ENCODE measurements at regions not wholly inside any gene's neighbourhood (a gene's known extent, or its start where the extent isn't known, plus 50 kb on each side); places are given as distances from the start of the nearest gene placed in this dataset.

DNA sequence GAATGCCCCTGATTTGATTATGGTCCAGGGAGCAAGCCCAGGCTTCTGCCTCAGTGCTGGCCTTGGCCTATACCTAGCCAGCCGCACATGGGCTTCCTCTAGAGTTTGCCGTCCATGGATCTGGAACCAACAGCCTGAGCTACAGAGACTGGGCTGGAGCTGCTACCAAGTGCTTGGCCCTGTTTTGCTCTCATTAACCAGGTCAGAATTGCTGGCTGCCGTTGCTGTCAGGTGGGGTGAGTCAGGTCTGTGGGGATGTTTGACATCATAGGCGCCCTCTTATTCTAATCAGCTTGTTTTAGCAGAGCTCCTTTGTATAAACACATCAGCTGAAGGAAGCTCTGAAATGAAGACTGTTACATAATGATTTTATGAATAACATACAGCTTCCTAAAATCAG, 83.1 kb upstream of the PHACTR2 start:
- DNase-seq = no peak

DNA sequence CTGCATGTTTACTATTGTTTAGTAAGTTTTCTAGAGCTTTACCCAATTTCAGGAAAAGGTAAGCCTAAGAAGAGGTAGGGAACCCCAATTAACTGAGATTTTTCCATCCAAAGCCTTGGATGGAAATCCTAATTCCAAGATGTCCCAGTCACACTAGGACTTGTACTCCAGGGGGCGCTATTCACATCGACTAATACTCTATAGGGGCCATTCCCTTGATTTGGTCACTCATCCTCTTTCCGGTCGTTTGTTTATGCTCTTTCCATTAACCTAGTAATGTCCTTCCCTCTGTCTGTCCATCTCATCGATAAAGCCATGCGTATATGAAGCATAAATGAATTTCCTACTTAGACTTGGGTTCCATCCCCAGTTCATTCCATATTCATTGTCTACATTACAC, 80.8 kb upstream of the FUCA2 start:
- DNase-seq = no peak

- no peak for DNase-seq
Measured at GRCh38 chr6:143591441-143591840, 79.9 kb upstream of the FUCA2 start.

DNA sequence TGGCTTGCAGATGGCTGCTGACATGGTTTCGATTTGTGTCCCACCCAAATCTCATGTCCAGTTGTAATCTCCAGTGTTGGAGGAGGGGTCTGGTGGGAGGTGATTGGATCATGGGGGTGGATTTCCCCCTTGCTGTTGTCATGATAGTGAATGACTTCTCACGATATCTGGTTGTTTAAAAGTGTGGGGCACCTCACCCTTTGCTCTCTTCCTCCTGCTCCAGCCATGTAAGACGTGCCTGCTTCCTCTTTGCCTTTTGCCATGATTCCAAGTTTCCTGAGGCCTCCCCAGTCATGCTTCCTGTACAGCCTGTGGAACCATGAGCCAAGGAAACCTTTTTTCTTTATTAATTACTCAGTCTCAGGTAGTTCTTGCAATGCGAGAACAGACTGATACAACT, 77.6 kb upstream of the FUCA2 start:
- DNase-seq = no peak

- DNase-seq = no peak
Measured at GRCh38 chr6:143586557-143586956, 75.0 kb upstream of the FUCA2 start.

DNA sequence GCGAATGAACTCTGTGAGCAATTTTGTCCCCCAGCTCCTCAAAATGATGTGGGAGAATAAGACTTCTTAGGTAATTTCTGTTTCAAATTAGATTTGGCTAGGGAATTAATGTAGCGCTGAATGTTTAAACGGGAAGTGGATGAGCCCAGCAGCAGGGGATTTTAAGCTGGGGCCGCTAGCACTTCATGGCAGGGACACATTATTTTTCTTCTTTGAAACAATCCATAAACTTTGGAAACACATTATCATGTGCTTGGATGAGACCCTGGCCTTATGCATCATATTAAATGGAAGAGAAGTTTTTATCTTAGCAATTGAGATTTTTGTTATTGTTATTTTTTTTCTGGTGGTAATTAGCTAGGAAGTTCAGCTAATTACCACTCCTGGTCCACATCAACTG, 74.2 kb upstream of the FUCA2 start:
- DNase-seq = no peak

DNA sequence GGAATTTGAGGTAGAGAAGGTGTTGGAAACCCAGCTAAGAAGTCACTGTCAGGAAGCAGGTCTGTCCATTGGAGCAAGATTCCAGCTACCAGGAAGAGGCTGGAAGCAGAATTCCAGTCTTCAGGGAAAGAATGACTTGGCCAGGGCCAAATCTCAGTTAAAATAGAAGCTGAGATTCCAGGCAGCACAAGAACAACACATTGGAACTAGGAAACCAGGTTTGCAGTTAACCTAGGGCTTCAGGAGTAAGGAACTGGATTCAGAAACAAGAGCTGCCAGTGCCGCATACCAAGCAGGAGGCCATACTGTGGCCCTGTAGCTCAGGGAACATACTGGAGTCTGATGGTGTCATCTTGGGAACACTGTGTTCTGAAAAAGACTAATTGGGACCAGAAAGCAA, 73.7 kb upstream of the FUCA2 start:
- DNase-seq = no peak

GRCh38 chr6:143583542-143584327, 72.2 kb upstream of the FUCA2 start:
- no peak for DNase-seq

GRCh38 chr6:143581835-143582480, 70.4 kb upstream of the FUCA2 start:
- no peak for DNase-seq

DNA sequence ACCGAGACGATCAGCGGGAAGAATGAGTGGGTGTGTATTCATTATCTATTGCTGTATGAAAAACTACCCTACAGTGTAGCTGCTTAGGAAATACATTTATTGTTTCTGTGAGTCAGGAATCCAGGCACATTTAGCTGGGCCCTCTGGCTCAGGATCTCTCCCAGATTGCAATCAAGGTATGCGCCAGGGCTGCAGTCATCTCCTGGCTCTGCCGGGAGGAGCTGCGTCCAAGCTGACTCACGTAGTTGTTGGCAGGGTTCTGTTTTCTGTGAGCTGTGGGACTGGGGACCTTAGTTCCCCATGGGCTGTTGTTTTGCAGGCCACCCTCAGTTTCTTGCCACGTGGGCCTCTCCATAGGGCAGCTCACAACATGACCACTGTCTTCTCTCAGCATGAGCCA, 68.2 kb upstream of the FUCA2 start:
- no peak for DNase-seq

- DNase-seq = no peak
Measured at GRCh38 chr6:143578054-143578453, 66.5 kb upstream of the FUCA2 start.

DNA sequence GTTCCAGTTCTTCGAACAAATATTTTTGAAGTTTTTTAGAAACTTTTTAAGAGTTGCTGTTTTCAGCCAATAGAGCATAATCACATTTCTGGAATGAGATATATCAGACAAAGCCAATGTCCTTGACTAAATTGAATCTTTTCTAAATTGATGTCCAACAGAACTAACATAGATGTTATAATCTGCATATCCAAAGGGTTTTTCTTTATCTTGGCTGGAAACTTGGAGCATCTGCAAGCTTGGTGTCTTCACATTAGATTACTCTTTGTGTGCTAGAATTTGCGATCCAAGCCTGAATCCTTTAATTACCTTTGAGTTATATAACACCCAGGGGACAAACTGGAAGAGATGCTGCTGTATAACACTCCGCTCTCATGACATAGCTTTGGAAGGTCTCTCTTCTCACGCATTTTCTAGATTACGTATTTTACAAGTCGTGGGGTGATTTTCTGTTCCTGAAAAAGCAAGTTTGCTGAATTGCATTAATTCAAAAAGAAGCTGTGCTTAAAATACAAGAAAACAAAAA, 64.4 kb upstream of the FUCA2 start:
- no peak for DNase-seq

DNA sequence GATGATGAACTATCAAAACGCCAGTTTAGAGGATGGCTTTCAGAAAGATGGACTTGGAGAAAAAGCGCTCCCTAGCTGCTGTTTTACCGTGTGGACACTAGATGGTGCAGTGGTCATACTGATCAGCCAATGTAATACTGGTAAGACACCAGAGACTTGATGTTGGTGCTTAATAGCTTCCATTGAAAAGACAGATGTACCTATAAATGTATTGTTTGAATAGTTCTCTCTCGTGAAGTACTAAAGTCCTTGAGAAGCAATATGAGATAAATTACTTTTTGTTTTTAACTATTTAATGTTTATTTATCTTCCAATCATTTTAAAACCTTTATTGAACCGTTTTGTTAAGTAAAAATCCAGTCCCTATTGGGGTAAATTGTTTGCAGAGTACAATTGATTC, 63.9 kb upstream of the FUCA2 start:
- peak; percentile 56 for DNase-seq

- DNase-seq = no peak
Measured at GRCh38 chr6:143570147-143570853, 58.8 kb upstream of the FUCA2 start.

DNA sequence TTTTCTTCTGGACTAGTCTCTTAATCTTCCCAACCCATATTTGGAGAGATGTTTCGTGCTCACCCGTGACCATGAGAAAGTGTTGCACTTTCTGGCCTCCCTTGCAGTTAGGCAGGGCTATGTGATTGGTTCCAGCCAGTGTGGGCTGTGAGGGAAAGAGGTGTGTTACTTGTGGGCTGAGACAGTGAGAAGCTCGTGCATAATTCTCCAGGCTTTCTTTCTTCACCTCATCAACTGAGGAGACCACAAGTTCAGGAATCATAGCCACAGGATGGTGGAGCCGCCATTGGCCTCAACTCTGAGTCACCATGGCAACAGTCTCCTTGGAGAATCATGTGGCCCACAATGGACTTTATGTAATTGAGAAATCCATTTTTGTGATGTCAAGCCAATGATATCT, 57.5 kb upstream of the FUCA2 start:
- DNase-seq = no peak

DNA sequence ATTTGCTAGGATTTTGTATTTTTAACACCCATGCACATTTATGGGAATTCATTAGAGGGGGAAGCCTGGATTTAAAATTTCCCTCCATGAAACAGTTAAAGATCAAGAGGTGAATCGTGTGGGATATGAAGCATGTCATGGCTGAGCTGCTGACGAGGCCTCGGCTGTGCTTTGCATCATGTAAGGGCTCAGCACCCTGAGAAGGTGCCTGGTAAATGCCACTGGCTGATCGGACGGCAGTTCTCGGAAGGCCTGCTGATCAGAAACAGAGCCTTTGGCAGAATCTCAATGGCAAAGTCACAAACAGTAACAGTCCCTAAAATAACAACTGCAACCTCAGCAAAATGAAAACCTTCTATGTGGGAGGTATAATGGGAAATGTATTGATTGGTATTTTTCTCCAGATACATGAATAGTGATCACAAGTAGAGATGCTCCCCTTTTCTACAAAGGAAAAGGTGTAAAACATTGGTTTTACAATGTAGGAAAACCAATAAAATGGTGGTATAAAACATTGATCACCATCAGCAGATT, 53.0 kb upstream of the FUCA2 start:
- no peak for DNase-seq

DNA sequence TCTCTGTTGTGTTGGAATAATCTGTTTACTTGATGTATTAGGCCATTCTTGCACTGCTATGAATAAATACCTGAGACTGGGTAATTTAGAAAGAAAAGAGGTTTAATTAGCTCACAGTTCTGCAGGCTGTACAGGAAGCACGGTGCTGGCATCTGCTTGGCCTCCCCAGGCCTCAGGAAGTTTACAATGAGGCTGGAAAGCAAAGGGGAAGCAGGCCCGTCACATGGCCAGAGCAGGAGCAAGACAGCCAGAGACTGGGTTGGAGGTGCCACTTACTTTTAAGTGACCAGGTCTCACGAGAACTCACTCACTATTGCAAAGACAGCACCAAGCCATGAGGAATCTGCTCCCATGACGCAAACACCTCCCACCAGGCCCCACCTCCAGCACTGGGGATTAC, 50.6 kb upstream of the FUCA2 start:
- DNase-seq = no peak

Measured in RPMI8226 (cell line).